Sigmoid colon (tissue), 6 donors: ENCODE measurements at regions not wholly inside any gene's neighbourhood (a gene's known extent, or its start where the extent isn't known, plus 50 kb on each side); places are given as distances from the start of the nearest gene placed in this dataset.

Source experiments
- DNase-seq: peaks from one replicate; pipeline ENCODE4 v3.0.0-alpha.2; 2019
- H3K27ac ChIP-seq, 4 donors: fragments of 200-600 bp; sonication (generic); one replicate each; pipeline ENCODE4 v1.5.1; 2016 to 2019; ENCODE audit warnings: mild to moderate bottlenecking in 1 of 4
- H3K27me3 ChIP-seq, 3 donors: fragments of 200-600 bp; sonication (generic); one replicate each; pipeline ENCODE4 v1.5.1; 2019; ENCODE audit warnings: mild to moderate bottlenecking in 1 of 3
- H3K36me3 ChIP-seq, 4 donors: fragments of 200-600 bp; sonication (generic); one replicate each; pipeline ENCODE4 v1.5.1; 2016 to 2019
- H3K4me1 ChIP-seq, 4 donors: fragments of 200-600 bp; sonication (generic); one replicate each; pipeline ENCODE4 v1.5.1; 2017 to 2019
- H3K4me3 ChIP-seq, 4 donors: fragments of 200-600 bp; sonication (generic); one replicate each; pipeline ENCODE4 v1.5.1; 2017 to 2019; ENCODE audit warnings: mild to moderate bottlenecking in 2 of 4, moderate library complexity in 1 of 4
- H3K9me3 ChIP-seq, 4 donors: fragments of 200-600 bp in 3 of 4; sonication (generic) in 3 of 4; one replicate each; pipeline versions ENCODE4 v1.5.1 to v1.6.1; 2013 to 2019
- CTCF ChIP-seq, 4 experiments: fragments of 450-650 bp in 3 of 4; fragments of 200-600 bp in 1 of 4; IDR thresholded peaks; one replicate each; pipeline ENCODE4 v1.5.1; 2016 to 2019; ENCODE audit warnings: antibody characterized with exemption in 4 of 4, mild to moderate bottlenecking in 3 of 4, moderate library complexity in 2 of 4
- EP300 ChIP-seq, 4 donors: sonication (generic); formaldehyde crosslinking; IDR thresholded peaks; one replicate each; pipeline ENCODE4 v1.6.1; 2017; ENCODE audit warnings: antibody characterized with exemption in 4 of 4
- POLR2A ChIP-seq, 2 donors: fragments of 450-650 bp; IDR thresholded peaks; one replicate each; pipeline ENCODE4 v1.6.1; 2016; ENCODE audit warnings: antibody characterized with exemption in 2 of 2, mild to moderate bottlenecking in 2 of 2, moderate library complexity in 2 of 2
- POLR2AphosphoS5 ChIP-seq, 4 donors: sonication (generic); formaldehyde crosslinking; IDR thresholded peaks; one replicate each; pipeline ENCODE4 v1.6.1; 2017; ENCODE audit warnings: antibody characterized with exemption in 4 of 4
- WGBS, 2 donors: extraction: QIAGEN DNeasy Blood & Tissue Kit; methylation state at CpG; one replicate each; pipeline ENCODE4 v1.1.7; 2013; 5-methylcytosine and 5-hydroxymethylcytosine counted together
- intact Hi-C: fragments of 100-400 bp; cut with DNase I; formaldehyde crosslinking; loops from one replicate; pipeline ENCODE4 v1.15.1; 2023
- donor health status: healthy with polysubstance abuse.
- donor health status: healthy.

DNA sequence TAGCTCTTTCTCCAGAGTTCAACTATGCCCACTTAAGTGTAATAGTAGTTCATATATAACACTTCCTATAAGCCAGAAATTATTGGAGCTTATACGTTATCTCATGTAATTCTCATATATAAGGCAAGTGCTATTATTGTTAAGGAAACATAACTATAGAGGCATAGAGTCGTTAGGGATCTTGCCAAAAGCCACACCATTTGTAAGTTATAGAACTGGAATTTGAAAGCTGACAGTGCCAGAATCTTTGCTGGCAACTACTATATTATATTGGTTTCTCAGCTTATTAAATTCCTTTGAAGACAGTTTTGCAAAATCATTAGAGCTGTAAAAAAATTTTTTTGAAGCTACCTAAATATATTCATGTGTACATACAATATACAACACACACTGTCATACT is 51.0 kb upstream of the MBNL2 start:
- H3K27me3 ChIP-seq: no peaks in the 10 kb centered on the region
- no peak overlapping the region for H3K27ac ChIP-seq
- no peaks in the 10 kb centered on the region for H3K9me3 ChIP-seq
- H3K4me1 ChIP-seq: peaks cover 0 to 7% (median 0%) of the 10 kb centered on the region in 4 donors
- WGBS, 2 donors: 83 to 88% methylated on average over 2 of the region's 2 CpGs
- DNase-seq: no peak
- H3K4me3 ChIP-seq: no peak overlapping the region
- TF ChIP-seq POLR2A (IDR thresholded peaks at IDR 0.05) (no peak), POLR2AphosphoS5 (IDR thresholded peaks at IDR 0.05) (no peak), EP300 (IDR thresholded peaks at IDR 0.05) (no peak), CTCF (IDR thresholded peaks at IDR 0.05) (no peak)
- H3K36me3 ChIP-seq: no peaks in the 10 kb centered on the region
- intact Hi-C loops: no loop called here
